ENCODE measurements at regions not wholly inside any gene's neighbourhood (a gene's known extent, or its start where the extent isn't known, plus 50 kb on each side); places are given as distances from the start of the nearest gene placed in this dataset.

- TF ChIP-seq EZH2 (IDR thresholded peaks at IDR 0.05; ENCODE audit: insufficient read depth, poor library complexity, severe bottlenecking) (no peak), EZH2phosphoT487 (IDR thresholded peaks at IDR 0.05; ENCODE audit: insufficient read depth, low read depth) (no peak)
Measured at GRCh38 chr7:46247664-46248063, 326.6 kb upstream of the IGFBP3 start.

Measured in GM23248 (cell line).